HG02763 (cell line): ENCODE measurements at regions not wholly inside any gene's neighbourhood (a gene's known extent, or its start where the extent isn't known, plus 50 kb on each side); places are given as distances from the start of the nearest gene placed in this dataset.
A peak's percentile ranks its signal among the peaks of the same experiment; 100 is the strongest.

Experiments
- ATAC-seq: cut with Tn5 transposase; IDR thresholded peaks from one replicate; pipeline ENCODE4 v1.9.1; 2021; ENCODE audit warnings: mild to moderate bottlenecking, moderate library complexity; ENCODE audit not compliant: unreplicated experiment

DNA sequence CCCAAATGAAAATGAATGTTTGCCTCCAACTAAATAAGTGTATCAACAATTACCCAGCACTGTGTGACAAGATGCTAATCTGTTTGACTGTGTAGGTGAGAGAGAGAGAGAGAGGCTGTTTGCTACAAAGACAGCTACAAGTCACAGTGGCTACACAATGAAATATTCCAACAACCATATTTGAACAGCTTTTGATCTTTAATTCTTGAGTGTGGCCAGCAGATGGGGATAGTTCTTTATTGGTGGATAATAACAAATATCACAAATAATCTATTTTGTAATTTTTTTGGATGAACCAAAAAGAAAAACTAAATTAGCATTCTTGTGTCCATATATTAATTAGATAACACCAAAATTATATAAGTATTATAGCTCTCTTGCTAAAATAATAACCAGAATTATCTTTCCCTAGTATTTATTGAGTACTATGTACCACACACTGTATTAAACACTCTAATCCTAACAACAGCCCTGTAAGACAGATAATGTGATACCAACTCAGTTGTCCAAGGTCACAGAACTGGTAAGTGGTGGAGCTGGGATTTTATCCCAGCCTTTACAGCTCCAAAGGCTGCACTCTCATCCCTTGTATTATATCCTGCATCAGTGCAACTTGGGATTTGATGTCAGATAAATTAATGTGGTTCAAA lies 61.9 kb upstream of the C3orf80 start:
- ATAC-seq: no peak

DNA sequence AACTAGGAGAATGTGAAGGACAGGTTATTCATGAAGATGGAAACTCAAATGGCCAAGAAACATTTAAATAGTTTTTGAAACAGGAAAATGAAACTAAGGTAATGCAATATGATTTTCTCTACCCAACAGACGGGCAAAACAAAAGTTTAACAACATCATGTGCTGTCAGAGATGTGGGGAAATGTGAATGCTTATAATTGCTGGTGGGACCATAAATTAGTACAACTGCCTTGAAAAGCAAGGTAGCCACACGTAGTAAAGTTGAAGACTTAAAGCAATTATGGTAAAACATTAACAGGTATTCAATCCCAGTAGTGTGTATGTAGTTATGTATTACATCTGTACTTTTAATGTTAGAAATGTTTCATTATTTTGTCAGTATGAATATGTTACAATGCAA lies 57.0 kb upstream of the C3orf80 start:
- no peak for ATAC-seq

DNA sequence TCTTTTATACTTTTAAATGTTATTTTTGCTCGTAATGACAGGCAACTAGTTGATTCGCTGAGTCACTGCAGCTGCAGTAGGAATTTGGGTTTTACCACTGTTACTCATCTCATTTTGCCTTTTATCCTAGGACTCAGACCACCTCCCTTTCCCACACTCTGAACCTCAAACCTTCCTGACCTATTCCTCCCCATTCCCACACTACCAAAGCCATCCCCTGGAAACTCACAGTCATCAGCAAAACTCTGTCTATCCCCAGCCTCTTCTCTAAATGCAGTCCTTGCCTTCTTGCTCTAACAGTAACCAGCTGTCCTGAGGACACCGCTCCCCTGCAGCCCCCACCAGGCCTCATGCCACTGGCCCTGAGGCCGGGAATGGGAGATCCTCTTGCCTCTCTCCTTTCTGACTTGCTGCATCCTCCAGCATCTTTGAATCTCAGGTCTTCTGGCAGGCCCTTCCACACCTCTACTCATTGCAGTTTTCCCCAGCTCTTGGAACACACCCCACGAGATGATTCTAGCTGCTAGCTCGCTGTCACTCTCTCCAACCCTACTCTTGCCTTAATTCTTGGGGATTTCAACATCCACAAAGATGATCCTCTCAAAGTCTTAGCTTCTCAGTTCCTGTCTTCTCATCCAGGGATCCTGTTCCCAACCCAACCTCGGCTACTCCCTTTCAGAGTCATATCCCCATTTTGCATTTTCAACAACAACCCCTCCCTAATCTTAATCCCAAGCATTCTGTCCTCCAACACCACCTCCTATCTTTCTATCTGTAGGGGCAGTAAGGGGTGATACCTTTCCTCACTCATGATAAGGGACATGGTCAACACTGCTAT lies 55.9 kb upstream of the C3orf80 start:
- no peak for ATAC-seq

DNA sequence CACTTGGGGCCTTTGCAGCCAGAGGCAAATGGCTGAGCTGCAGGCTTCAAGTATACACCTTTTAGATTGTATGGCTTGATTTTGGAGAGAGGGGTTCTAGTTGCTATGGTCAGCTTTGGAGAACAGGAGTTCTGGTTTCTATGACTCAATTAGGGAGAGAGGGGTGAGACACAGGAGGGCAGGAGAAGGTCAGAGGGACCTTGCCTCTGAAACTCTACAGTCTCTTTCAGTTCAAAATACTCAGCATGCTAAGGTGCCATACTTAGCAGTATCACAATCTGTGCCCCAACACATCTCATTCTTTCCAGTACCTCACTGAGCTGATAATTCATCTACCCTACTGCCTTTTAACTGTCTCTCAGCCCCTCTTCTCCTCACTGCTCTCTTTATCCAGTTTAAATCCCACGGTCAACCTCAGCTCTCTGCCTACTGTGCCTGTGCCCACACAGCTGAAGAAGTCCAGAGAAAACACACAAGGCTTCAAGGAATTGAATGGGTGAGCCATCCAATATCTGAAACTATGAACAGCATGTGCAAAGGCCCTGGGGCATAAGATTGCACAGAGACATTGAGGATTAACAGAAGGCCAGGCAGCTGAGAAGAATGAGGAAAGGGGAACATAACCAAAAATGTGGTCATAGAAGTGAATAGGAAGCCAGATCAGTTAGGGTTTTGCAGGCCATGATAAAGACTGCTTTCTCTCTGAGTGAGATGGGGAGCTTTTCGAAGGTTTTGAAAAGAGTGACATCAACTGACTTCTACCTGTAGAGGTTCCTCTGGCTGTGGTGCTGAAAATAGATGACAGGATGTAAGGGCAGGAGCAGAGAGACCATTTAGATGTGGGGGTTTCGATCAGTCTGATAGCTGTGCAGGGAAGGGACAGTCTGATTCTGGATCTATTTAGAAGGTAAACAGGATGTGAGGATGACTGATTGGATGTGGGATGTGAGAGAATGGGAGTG lies 54.5 kb upstream of the C3orf80 start:
- peak; percentile 58 for ATAC-seq

DNA sequence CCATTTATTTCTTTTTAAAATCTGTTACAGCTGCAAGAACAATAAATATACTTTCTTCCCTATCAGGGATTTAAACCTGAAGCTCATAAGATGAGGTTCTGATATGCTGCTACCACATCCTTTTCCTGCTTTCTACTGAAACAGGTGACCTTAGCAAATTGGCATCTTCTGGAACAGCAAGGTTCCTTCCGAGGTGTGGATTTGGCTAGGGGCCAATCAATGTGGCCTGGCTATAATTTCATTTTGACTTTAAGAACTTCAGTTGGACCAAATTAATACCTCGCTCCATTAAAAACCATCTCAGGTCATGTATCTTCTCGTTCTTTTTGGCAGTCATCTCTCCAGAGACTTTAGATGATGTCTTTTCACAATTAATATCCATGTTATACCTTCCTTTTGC lies 53.4 kb upstream of the C3orf80 start:
- no peak for ATAC-seq

DNA sequence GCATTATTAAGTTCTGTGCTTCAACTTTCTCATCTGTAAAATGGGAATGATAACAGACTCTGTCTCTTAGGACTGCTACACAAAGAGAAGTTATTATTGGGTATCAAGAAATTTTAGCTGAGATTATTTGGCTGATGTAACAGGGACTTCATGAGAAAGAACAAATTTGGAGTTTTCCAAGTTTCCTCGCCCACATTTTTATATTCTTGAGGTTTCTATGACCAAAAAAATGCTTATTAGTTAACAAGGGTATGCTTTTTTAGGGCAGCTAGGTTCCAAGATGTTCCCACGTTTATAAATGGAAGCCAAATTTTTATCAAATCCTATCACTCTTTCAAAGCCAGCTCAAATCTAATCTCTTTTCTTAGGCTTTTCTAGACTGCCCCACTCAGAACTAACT lies 50.6 kb upstream of the C3orf80 start:
- no peak for ATAC-seq
